Amniotic stem cell (primary cell): ENCODE measurements at regions not wholly inside any gene's neighbourhood (a gene's known extent, or its start where the extent isn't known, plus 50 kb on each side); places are given as distances from the start of the nearest gene placed in this dataset.
A peak's percentile ranks its signal among the peaks of the same experiment; 100 is the strongest.
"Not testable (repeated sequence)": the region's sequence is repeated elsewhere in the genome, so short reads cannot be mapped to it uniquely, and the experiment has no call there.

Experiments used
- DNase-seq: peaks from one replicate; lab custom pipeline; 2025; lab: John Stamatoyannopoulos, UW

GRCh38 chr2:241957276-241957675 lies 87.7 kb downstream of the RTP5 start:
- DNase-seq = no peak

- DNase-seq = no peak
These were observed 89.5 kb downstream of the RTP5 start for GRCh38 chr2:241958818-241959545.

GRCh38 chr2:241959751-241960269 lies 90.3 kb downstream of the RTP5 start:
- DNase-seq = no peak

- DNase-seq = no peak
These were observed 91.9 kb downstream of the RTP5 start for GRCh38 chr2:241961454-241961853.

GRCh38 chr2:241964133-241964532 lies 94.6 kb downstream of the RTP5 start:
- no peak for DNase-seq

GRCh38 chr2:241965931-241966412 lies 96.4 kb downstream of the RTP5 start:
- DNase-seq = peak; percentile 95

- DNase-seq = no peak
These were observed 97.3 kb downstream of the RTP5 start for GRCh38 chr2:241966647-241967466.

- DNase-seq = no peak
These were observed 98.1 kb downstream of the RTP5 start for GRCh38 chr2:241967467-241968144.

- DNase-seq = no peak
These were observed 98.9 kb downstream of the RTP5 start for GRCh38 chr2:241968417-241968816.

- not testable (repeated sequence) for DNase-seq
These were observed 99.7 kb downstream of the RTP5 start for GRCh38 chr2:241969182-241969581.

GRCh38 chr2:241970716-241971115 lies 101.2 kb downstream of the RTP5 start:
- DNase-seq = no peak

GRCh38 chr2:241974096-241974495 lies 104.6 kb downstream of the RTP5 start:
- no peak for DNase-seq

- DNase-seq = no peak
These were observed 105.5 kb downstream of the RTP5 start for GRCh38 chr2:241974851-241975592.

GRCh38 chr2:241975593-241976284 lies 106.2 kb downstream of the RTP5 start:
- DNase-seq = no peak

GRCh38 chr2:241976296-241976695 lies 106.8 kb downstream of the RTP5 start:
- no peak for DNase-seq

GRCh38 chr2:241977557-241978300 lies 108.2 kb downstream of the RTP5 start:
- no peak for DNase-seq

- DNase-seq = no peak
These were observed 109.1 kb downstream of the RTP5 start for GRCh38 chr2:241978670-241979069.

GRCh38 chr2:241980193-241980592 lies 110.7 kb downstream of the RTP5 start:
- no peak for DNase-seq

- no peak for DNase-seq
These were observed 111.7 kb downstream of the RTP5 start for GRCh38 chr2:241981076-241981700.
